ENCODE measurements at regions not wholly inside any gene's neighbourhood (a gene's known extent, or its start where the extent isn't known, plus 50 kb on each side); places are given as distances from the start of the nearest gene placed in this dataset.

- Histone ChIP-seq H3K27me3 (ENCODE audit: control insufficient read depth, insufficient read depth, low read length) (no peaks in the 10 kb centered on the region), H3K4me1 (ENCODE audit: control insufficient read depth, extremely low read depth, insufficient read depth, low read length) (no peaks in the 10 kb centered on the region)
Measured at GRCh38 chr10:109156396-109156795, 766.9 kb downstream of the XPNPEP1 start.

DNA sequence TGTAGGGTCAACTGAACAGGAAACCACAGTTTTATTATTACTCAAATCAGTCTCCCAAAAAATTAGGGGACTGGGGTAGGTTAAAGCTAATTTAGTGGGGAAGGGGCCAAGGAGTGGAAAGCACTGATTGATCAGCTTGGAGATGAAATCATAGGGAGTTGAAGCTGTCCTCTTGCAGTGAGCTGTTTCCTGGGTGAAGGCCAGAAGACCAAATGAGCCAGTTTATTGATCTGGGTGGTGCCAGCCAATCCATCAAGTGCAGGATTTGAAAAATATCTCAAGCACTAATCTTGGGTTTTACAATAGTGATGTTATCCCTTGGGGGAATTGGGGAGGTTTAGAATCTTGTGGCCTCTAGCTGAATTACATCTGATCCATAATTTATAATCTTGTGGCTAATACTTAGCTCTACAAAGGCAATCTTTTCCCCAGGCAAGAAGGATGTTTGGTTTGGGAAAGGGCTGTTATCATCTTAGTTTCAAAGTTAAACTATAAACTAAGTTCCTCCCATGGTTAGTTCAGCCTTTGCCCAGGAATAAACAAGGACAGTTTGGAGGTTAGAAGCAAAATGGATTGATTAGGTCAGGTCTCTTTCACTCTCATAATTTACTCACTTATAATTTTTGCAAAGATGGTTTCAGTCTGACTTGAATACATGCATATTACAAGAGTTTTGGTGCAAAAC is 773.5 kb downstream of the XPNPEP1 start:
- no peaks in the 10 kb centered on the region for H3K27me3 ChIP-seq (ENCODE audit: control insufficient read depth, insufficient read depth, low read length)
- H3K4me2 ChIP-seq (ENCODE audit: extremely low read depth, insufficient read depth, low read length) = no peak overlapping the region
- TF ChIP-seq CTCF (conservative IDR thresholded peaks at IDR 0.05 in 1 of 2, IDR thresholded peaks at IDR 0.05 in 1 of 2; ENCODE audit: low read depth in 1 of 2, low read length in 2 of 2) (no peak), EZH2 (IDR thresholded peaks at IDR 0.05; ENCODE audit: low read length, missing control alignments) (no peak)
- H4K20me1 ChIP-seq (ENCODE audit: control insufficient read depth, extremely low read depth, insufficient read depth, low read length) = no peaks in the 10 kb centered on the region
- no peak overlapping the region for H3K4me3 ChIP-seq (replicated peaks in 1 of 4; ENCODE audit: control extremely low read depth in 1 of 4, insufficient read depth in 1 of 4, low read depth in 3 of 4, low read length in 4 of 4)
- no peak overlapping the region for H3K9ac ChIP-seq (ENCODE audit: insufficient read depth, low read length)
- H3K79me2 ChIP-seq (ENCODE audit: control insufficient read depth, insufficient read depth, low read length) = no peaks in the 10 kb centered on the region
- DNase-seq (ENCODE audit: low read depth in 2 of 2) = no peak
- no peaks in the 10 kb centered on the region for H3K4me1 ChIP-seq (ENCODE audit: control insufficient read depth, extremely low read depth, insufficient read depth, low read length)
- H2AFZ ChIP-seq (ENCODE audit: low read length) = no peak overlapping the region
- H3K27ac ChIP-seq (ENCODE audit: insufficient read depth, low read length) = no peak overlapping the region
- no peaks in the 10 kb centered on the region for H3K9me3 ChIP-seq (ENCODE audit: control insufficient read depth, insufficient read depth, low read depth, low read length)
- H3K36me3 ChIP-seq (ENCODE audit: control insufficient read depth, insufficient read depth, low read length) = no peaks in the 10 kb centered on the region

More at GRCh38 chr10:109156396-109156795, 766.9 kb downstream of the XPNPEP1 start:
- Histone ChIP-seq H3K9me3 (ENCODE audit: control insufficient read depth, insufficient read depth, low read depth, low read length) (no peaks in the 10 kb centered on the region), H2AFZ (ENCODE audit: low read length) (no peak overlapping the region), H3K79me2 (ENCODE audit: control insufficient read depth, insufficient read depth, low read length) (no peaks in the 10 kb centered on the region), H3K4me2 (ENCODE audit: extremely low read depth, insufficient read depth, low read length) (no peak overlapping the region), H3K9ac (ENCODE audit: insufficient read depth, low read length) (no peak overlapping the region), H3K36me3 (ENCODE audit: control insufficient read depth, insufficient read depth, low read length) (no peaks in the 10 kb centered on the region), H3K4me3 (replicated peaks in 1 of 4; ENCODE audit: control extremely low read depth in 1 of 4, insufficient read depth in 1 of 4, low read depth in 3 of 4, low read length in 4 of 4) (no peak overlapping the region), H4K20me1 (ENCODE audit: control insufficient read depth, extremely low read depth, insufficient read depth, low read length) (no peaks in the 10 kb centered on the region), H3K27ac (ENCODE audit: insufficient read depth, low read length) (no peak overlapping the region)
- DNase-seq (ENCODE audit: low read depth in 2 of 2) = no peak
- TF ChIP-seq EZH2 (IDR thresholded peaks at IDR 0.05; ENCODE audit: low read length, missing control alignments) (no peak), CTCF (conservative IDR thresholded peaks at IDR 0.05 in 1 of 2, IDR thresholded peaks at IDR 0.05 in 1 of 2; ENCODE audit: low read depth in 1 of 2, low read length in 2 of 2) (no peak)

DNA sequence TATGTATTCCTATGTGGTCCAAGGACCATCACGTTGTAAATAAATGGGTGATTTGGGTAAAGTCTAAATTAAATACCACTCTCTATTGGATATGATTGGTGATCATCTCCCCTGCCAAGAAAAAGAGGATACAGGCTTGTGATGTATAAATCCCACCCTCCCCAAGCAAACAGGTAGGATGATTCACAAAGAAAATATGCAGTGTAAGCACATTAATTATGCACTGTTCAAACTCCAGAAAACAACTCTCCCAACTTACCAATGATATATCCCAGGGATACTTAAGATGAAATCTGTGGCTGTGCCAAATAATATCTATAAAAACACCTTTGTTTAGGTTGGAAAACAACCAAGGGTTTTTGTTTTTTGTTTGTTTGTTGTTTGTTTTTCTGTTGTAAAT is 795.9 kb downstream of the XPNPEP1 start:
- Histone ChIP-seq H3K79me2 (ENCODE audit: control insufficient read depth, insufficient read depth, low read length) (no peaks in the 10 kb centered on the region), H3K4me1 (ENCODE audit: control insufficient read depth, extremely low read depth, insufficient read depth, low read length) (no peaks in the 10 kb centered on the region), H3K9ac (ENCODE audit: insufficient read depth, low read length) (no peak overlapping the region), H2AFZ (ENCODE audit: low read length) (no peak overlapping the region), H3K4me2 (ENCODE audit: extremely low read depth, insufficient read depth, low read length) (no peak overlapping the region), H4K20me1 (ENCODE audit: control insufficient read depth, extremely low read depth, insufficient read depth, low read length) (no peaks in the 10 kb centered on the region), H3K27me3 (ENCODE audit: control insufficient read depth, insufficient read depth, low read length) (no peaks in the 10 kb centered on the region), H3K9me3 (ENCODE audit: control insufficient read depth, insufficient read depth, low read depth, low read length) (no peaks in the 10 kb centered on the region), H3K36me3 (ENCODE audit: control insufficient read depth, insufficient read depth, low read length) (no peaks in the 10 kb centered on the region), H3K4me3 (replicated peaks in 1 of 4; ENCODE audit: control extremely low read depth in 1 of 4, insufficient read depth in 1 of 4, low read depth in 3 of 4, low read length in 4 of 4) (no peak overlapping the region), H3K27ac (ENCODE audit: insufficient read depth, low read length) (no peak overlapping the region)
- TF ChIP-seq CTCF (conservative IDR thresholded peaks at IDR 0.05 in 1 of 2, IDR thresholded peaks at IDR 0.05 in 1 of 2; ENCODE audit: low read depth in 1 of 2, low read length in 2 of 2) = no peak
- DNase-seq (ENCODE audit: low read depth in 2 of 2) = no peak

All from fibroblast of lung (primary cell).